DMS 273 treated with DMSO at 0.1 percent for 48 hours (cell line): ENCODE measurements at regions not wholly inside any gene's neighbourhood (a gene's known extent, or its start where the extent isn't known, plus 50 kb on each side); places are given as distances from the start of the nearest gene placed in this dataset.
"Not testable (repeated sequence)": the region's sequence is repeated elsewhere in the genome, so short reads cannot be mapped to it uniquely, and the experiment has no call there.

Experiments
- DNase-seq: peaks from one replicate; lab custom pipeline; 2025; lab: John Stamatoyannopoulos, UW

DNA sequence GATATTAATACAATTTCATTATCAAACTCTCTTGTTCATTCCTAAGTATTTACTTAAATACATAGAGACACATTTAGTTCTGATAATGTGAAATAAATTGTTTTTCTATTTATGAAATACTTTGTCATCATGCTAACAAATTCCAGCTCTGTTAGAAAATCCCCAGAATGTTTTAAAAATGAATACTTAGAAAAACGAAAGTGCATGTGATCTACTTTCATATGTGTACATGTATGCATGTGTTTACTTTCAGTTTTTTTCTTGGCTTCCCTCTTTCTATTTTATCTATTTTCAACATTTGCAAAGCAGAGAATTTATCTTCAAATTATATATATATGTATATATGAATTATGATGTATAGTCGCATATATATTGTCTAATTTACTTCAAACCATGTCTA is 1110.0 kb upstream of the PCDH20 start:
- DNase-seq = no peak

DNA sequence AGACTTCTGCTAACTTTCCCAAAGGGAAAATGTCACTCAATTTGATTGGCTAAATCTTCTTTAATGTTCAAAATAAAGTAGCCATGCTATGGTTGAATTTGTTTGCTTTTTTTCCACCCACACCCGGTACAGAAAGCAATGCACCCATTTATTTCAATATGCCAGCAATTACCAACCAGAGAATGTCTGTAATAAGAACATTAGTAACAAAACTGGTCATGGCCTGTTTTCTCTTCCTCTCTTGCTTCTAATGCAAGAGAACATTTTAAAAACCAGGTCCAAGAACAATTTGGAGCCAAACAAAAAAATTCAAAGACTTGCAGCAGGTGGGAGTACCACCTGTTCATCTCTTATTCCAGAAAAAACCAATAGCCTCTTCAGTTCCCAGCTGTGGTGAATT is 1108.8 kb upstream of the PCDH20 start:
- DNase-seq = no peak

DNA sequence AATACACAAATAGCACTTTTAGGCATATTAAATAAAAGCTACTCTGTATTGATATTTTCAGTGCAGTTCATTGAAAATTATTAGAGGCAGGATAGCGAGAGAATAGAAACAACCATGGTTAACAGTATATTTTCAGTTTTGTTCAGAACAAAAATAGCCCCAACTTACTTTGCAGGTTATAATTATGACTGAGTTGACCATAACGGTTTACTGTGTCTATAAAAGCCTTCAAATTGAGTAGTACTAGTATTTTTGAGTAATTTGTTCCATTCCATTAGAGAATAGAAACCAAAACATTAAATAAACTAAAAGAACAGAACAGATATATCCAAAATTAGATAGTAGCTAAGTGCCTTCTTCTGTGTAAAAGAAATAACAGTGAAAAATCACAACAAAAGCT is 1108.4 kb upstream of the PCDH20 start:
- DNase-seq = no peak

DNA sequence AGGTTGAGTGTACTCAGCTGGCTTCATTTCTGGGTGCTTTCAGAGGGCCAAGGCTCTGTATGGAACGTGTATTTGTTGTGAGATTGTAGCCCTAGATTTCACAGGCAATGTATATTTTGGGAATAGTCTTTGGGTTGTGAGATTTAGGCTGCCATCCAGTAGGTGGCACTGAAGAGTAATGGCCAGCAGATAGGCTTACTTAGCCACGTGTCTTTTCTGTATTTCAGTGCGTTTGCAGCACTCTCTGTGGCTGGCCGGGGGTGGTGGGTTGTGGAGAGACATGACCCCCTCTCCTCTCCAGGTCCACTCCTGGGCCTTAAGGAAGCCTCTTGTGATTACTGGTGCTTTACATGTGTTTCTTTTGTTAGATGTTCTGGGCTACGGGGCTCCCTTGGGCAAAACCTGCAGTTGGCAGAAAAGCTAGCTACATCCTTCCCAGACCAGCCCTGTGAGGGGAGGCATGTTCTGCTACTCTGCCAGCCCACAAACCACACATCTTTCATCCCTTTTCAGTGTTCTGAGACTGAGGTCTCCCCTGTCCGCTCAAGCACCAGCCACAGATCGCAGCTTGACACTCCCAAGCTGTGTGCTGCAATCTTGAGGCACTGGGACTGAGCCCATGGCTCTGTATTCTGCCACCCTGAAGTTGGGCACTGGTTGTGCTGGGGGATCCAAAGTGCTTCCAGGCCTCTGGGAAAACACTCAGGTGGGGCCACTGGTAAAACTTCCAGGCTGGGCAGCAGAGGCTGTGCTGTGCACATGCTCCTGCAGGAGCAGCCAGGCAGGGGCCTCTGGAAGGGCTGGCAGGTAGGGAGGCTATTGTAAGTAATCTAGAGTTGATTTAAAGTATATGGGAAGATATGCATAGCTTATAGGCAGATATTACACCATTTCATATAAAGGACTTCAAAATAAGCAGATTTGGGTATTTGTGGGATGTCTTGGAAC is 1096.8 kb upstream of the PCDH20 start:
- DNase-seq = no peak

DNA sequence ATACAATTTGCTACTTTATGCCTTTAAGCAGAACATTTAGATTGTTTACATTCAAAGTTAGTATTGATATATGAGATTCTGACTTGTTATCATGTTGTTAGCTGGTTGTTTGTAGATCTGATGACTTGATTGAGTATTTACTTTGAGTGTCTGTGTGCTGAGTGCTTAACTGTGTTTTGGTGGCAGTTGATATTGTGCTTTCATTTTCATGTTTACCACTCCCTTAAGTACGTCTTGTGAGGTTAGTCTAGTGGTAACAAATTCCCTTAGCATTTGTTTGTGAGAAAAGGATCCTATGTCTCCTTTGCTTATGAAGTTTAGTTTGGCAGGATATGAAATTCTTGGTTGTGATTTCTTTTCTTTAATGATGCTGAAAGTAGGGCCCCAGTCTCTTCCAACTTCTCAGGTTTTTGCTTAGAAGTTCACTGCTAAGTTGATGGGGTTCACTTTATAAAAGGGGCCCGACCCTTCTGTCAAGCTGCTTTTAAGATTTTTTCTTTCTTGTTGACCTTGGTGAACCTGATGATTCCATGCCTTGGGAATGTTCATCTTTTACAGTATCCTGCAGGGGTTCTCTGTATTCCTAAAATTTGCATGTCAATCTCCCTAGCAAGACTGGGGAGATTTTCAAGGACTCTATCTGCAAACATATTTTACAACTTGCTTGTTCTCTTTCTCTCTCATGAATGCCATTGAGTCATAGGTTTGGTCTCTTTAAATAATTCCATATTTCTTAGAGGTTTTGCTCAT is 1095.4 kb upstream of the PCDH20 start:
- DNase-seq = no peak

DNA sequence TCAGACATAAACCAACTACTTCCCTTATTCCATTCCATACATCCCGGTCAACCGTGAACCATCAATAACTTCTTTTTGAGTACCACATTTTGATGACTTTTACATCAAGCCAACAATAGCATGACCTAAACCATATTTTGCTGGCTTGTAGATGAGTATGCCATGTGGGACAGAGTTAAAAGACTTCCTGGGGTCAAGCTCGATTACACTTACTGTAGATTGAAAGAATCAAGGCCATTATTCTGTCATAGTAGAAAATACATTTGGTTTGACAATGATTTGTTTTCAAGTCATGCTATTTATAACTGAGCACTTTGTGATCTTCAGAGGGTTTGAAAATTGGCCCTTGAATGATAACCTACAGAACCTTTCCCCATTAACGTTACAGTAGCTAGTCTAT is 1086.9 kb upstream of the PCDH20 start:
- DNase-seq = no peak

DNA sequence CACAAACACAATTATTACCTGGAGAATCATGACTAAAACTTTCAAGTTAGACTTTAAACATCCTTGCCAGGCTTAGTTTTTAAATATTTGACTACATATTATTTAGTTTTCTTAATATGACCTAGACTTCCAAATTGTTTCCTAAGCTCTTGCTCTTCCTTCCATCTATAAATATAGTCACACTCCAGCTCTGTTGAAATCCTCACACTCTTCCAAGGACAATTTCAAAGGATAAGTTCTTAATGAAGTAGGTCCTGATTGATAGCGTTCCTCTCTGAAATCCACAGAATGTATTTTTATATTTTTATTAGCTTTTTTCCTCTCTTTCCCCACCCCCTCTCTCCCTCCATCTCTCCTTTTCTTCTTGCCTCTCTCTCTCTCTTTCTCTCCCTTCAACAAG is 1074.1 kb upstream of the PCDH20 start:
- DNase-seq = no peak

DNA sequence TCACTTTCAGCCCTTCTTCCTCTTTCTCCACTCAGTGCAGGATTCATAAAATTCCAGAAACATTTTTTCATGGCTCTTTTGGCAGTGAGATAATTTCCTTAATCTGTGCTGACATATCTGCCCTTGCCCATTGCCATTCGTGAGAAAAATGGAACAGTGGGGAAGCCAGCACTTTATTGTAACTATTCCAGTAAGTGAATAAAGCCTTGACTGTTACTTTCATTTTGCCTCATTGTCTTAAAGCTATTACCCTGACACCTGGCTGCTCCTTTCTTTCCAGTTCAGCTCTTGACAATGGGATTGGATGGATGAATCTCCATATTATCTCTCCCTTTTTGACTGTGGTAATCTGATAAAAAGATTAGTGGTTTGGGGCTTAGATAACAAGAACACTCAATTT is 1068.1 kb upstream of the PCDH20 start:
- no peak for DNase-seq

DNA sequence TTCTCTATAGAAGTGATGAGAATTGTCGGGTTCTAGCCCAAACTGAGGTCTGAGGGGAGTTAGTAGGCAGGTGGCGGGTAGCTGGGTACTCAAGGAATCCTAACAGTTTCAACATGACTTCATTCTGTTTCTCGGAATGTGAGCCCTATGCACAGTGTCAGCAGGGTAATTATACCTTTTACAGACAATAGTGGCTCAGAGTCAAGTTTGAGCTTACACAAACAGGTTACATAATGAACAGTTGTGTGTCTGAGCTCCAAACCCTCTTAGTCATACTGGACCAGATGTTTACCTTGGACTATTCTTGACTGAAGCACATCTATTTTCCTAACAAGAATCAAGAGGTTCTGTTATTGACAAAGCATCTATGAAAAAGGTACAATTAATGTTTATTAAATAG is 1066.7 kb upstream of the PCDH20 start:
- no peak for DNase-seq

DNA sequence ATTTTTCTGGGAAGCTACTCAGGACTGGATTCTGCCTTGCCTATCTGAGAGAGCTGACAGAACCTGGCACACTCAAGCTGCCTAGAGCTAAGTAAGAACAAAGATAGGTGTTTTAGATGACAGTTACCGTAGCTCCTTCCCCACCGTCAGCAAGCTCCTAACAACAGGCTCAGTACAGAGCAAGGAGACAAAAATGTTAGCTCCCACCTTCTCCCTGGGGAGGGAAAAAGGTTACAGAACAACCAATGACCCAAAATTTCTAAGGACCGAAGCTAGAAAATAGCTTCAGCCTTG is 1058.2 kb upstream of the PCDH20 start:
- DNase-seq = no peak

DNA sequence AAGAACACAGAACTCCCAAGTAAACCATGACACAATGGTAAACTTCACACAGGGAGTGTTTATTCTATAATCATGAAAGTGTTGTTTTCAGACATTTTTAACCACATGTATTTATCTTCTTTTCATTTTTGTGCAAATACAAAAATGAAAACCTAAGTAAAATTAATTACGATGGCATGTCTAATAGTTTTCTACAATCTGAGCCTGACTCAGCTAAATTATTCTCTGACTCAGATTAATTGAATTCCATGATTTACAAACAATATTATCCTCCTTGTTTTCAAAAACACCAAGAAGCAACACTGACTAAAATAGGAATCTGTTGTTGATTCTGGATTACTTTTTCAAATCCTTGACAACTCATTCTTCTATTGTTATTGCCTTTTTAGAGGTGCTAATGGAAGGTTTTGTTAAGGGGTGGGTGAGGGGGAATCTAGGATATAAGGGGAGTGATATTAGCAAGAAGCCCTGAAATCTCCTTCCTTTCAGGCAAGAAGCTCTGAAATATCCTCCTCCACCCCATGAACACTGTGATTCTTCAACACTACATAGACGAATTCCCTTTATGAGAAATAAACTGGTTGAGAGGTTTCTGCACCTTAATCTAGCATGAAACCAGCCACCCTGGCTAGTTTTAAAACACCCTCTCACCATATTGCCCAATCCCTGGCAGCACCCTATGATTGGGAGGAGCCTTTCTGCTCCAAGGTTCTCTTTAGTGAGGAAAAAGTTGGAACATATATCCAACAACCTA is 1057.7 kb upstream of the PCDH20 start:
- DNase-seq = no peak

DNA sequence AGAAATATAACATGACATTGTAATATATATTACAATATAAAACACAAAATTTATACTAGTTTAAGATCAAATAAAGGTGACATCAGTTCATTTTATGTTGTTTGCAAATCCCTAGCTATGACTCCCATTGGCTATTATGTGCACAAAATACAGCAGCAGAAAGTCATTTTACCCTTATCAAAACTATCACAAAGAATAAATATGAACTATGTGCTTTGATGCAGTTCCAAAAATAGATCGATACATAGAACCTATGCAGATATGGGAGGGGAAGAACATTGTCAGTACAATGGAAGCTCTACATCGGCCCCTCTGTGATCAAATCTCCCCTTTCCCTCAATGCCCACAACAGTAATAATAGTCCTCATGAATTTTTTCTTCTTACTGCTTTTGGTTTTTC is 1038.1 kb upstream of the PCDH20 start:
- no peak for DNase-seq

DNA sequence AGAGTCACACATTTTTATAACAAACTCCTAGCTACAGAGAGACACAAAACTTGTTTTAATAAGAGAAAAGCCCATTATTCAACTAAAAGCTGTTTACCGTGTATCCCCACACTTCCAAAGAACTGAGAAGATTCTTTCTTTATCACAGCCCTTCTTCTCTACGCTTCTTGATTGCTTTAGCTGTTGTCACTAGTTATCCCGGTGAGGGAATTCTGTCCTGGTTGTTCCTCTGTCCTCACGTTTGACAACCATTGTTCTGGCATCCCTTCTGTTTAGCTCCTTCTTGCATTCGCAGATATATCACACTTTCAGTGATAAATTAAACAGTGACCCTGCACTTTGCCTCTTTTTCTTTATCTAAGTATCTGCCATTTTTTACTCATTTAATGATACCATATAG is 1035.1 kb upstream of the PCDH20 start:
- DNase-seq = no peak

DNA sequence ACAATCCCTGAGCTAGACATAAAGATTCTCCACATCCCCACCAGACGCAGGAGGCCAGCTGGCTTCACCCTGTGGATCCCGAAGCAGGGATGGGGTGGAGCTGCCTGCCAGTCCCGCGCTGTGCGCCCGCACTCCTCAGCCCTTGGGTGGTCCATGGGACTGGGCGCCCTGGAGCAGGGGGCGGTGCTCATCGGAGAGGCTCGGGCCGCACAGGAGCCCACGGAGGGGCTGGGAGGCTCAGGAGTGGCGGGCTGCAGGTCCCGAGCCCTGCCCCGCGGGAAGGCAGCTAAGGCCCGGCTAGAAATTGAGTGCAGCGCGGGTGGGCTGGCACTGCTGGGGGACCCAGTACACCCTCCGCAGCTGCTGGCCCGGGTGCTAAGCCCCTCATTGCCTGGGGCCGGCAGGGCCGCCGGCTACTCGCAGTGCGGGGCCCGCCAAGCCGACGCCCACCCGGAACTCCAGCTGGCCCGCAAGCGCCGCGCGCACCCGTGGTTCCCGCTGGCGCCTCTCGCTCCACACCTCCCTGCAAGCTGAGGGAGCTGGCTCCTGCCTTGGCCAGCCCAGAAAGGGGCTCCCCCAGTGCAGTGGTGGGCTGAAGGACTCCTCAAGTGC is 1032.2 kb upstream of the PCDH20 start:
- DNase-seq = not testable (repeated sequence)

DNA sequence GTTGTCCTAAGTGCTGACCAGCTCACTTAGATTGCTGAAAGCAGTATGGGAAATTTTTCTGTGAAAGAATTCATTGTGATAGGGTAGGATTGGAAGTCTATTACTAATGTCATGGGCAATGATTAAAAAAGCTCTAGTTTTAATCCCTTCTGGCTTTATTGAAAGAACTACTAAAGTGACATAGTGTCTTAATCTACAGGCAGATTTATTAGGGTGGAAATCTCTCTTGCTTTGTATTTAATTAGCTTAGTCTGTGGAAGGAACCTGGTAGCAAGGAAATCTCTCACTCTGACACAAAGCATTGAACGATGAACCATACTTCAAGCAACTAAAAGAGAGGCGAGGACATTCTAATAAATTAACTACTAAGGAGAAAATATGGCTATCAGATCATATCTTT is 1029.2 kb upstream of the PCDH20 start:
- DNase-seq = no peak

DNA sequence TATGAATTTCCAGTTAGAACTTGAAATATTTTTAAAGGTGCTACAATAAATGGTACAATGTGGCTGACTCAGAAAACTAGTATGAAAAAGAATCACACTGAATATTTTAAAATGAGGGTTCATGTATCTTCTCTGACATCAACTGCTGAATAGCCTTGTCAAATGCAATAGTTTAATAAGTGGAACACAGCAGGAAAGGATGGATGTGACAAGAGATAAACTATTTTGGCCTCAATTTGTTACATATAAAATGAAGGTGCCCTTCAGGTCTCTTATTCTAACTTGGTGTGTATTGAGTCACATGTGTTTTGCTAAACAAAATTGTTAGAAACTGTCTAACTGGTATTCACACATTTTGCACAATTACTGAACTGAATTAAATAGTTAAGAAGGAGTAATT is 1018.4 kb upstream of the PCDH20 start:
- no peak for DNase-seq

DNA sequence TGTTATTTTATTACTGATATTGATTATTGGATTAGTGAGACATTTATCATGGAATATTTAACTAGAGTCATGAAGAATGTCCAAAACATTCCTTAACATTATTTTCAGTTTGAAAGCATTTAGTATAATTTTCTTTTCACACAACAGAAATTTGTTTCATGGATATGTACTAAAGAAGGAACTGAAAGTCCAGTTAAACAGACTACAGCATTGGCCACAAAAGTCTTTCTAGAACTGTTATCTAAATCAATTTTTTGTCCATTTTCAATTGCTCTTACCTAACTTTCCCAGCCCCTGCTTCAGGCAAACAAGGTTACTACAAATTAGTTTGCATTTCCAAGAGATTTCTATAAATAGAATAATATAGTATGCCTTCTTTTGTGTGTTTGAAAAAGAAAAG is 1018.0 kb upstream of the PCDH20 start:
- no peak for DNase-seq

DNA sequence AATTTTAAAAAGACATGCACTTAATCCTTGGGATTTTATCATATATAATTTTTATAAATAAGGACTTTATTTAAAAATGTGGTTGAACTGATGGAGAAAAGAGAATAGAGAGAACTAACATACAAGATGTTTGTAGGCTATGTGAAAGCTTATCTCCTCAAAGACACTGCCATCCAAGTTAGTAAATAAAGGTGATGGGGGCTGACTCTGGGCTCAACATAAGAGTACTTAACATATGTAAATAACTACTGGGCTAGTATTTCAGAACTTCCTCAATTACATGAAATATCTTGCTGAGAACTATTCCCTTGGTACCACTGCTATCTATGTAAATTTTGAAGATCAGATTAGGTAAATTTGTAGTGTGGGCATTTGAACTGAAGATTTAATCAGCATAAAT is 1017.3 kb upstream of the PCDH20 start:
- DNase-seq = no peak

DNA sequence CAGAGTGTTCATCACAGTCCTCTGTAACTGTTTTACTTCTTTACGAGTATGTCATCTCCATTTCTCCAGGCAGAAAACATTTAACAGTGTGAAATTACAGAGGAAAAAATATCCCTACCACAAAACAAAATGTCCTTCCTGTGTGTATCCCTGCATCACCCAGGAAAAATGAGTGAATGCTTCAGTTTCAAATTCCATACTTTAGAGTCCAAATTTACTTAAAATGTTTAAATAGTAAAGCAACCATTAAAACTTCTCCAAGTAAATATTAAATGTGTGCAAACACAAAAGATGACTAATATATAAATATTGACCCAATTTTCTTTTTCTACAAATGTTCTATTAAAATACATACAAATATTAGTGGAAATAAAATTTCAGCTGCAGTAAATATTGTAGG is 1016.6 kb upstream of the PCDH20 start:
- no peak for DNase-seq

DNA sequence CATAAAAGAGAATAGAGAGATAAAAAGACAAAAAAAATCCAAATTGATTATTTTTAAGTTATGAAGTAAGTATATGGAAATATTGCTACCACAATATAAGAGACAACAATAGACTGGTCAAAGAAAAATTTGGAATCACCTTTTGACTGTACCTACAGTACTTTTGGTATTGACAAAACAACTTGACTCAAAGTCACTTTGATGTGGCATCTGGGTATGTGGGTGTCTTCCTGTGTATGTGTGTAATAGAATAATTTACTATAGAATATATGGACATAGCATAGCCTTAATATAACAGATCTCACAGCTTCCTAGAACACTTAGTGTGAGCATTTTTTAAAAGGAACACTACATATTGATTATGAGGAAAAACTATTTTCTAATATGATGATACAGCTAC is 1016.2 kb upstream of the PCDH20 start:
- no peak for DNase-seq

DNA sequence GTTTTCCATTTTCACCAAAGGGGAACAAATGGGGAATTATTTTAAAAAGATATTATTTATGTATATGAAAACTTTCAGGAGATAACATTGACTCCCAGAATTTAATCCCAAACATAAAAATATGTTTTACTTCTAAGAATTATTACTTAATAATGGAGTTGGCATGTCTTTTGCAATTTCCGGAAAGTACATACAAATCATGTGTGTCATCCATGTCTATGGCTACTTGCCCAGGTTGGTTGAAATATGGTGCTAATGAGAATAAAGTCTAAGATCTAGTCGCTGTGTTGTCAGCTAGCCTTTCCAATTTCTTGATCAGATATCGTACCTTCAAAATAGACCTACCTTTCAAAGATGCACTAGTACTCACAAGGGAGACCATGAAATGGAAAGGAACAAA is 1003.2 kb upstream of the PCDH20 start:
- DNase-seq = no peak

DNA sequence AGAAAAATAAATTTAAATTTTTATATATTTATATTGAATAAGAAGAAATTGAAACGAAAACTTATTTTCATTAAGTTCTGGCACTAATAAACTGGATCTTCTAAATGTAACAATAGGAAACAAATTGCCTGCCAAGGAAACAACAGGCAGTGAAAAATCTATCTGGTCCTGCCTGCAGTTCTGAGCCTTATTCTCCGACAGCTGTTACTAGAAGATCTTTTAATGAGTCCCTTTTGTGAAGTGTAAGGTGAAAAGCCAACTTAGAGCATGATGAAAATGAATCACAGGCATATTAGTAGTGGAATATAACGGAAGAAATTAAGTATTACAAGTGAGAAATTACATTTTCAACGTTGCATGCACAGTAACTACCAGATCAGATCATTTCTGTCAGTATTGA is 1002.7 kb upstream of the PCDH20 start:
- DNase-seq = no peak

DNA sequence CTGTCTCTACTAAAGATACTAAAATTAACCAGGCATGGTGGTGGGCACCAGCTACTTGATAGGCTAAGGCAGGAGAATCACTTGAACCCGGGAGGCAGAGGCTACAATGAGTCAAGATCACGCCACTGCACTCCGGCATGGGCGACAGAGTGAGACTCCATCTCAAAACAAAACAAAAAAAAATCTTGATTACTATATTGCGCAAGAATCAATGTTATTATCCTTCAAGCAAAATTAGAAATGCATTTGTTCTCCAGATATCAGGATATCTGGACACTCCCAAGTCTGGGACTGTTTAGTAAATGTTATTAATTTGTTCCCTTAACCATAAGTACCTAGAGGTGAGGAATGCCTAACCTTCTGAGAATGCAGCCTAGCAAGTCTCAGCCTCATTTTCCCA is 992.2 kb upstream of the PCDH20 start:
- no peak for DNase-seq
